Ishikawa (cell line): ENCODE measurements at regions not wholly inside any gene's neighbourhood (a gene's known extent, or its start where the extent isn't known, plus 50 kb on each side); places are given as distances from the start of the nearest gene placed in this dataset.

Source experiments
- CEBPB ChIP-seq: IDR thresholded peaks from 2 replicates; pipeline ENCODE4 v1.6.1; 2012
- EP300 ChIP-seq: IDR thresholded peaks from 2 replicates; pipeline ENCODE4 v1.6.1; 2012; ENCODE audit warnings: borderline replicate concordance
- FOXM1 ChIP-seq: IDR thresholded peaks from 2 replicates; pipeline ENCODE4 v1.6.1; 2012; ENCODE audit warnings: low read depth, borderline replicate concordance
- RAD21 ChIP-seq: IDR thresholded peaks from 2 replicates; pipeline ENCODE4 v1.6.1; 2012; ENCODE audit warnings: low read depth
- TF ChIP-seq, protein P1 (sequence below): IDR thresholded peaks from 2 replicates; pipeline ENCODE4 v1.6.1; 2012

GRCh38 chr21:22280851-22281250 is 1282.6 kb downstream of the NCAM2 start:
- TF ChIP-seq CEBPB = no peak
- TF ChIP-seq, protein P1, sequence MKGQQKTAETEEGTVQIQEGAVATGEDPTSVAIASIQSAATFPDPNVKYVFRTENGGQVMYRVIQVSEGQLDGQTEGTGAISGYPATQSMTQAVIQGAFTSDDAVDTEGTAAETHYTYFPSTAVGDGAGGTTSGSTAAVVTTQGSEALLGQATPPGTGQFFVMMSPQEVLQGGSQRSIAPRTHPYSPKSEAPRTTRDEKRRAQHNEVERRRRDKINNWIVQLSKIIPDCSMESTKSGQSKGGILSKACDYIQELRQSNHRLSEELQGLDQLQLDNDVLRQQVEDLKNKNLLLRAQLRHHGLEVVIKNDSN = no peak
- no peak for TF ChIP-seq RAD21
- TF ChIP-seq FOXM1 = no peak
- no peak for TF ChIP-seq EP300
